ENCODE measurements at regions not wholly inside any gene's neighbourhood (a gene's known extent, or its start where the extent isn't known, plus 50 kb on each side); places are given as distances from the start of the nearest gene placed in this dataset.

DNA sequence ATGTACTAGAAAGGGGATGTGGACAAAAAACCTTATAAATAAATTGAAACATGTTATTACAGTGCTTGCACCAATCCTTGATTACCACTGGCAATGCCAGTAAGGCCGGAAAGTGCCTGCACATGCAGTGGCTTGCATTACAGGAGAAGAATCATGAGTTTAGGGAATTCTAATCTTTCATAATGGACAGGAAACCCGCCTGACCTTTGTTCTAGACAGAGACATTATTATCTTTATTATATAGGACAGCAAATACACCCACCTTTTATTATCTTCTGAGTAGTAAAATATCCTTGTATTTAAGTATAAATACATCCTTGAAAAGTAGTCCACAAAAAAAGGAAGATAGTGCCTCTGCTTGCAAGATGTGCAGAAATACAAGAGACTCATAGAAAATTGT lies 379.9 kb upstream of the LCORL start:
- no peak for DNase-seq

DNA sequence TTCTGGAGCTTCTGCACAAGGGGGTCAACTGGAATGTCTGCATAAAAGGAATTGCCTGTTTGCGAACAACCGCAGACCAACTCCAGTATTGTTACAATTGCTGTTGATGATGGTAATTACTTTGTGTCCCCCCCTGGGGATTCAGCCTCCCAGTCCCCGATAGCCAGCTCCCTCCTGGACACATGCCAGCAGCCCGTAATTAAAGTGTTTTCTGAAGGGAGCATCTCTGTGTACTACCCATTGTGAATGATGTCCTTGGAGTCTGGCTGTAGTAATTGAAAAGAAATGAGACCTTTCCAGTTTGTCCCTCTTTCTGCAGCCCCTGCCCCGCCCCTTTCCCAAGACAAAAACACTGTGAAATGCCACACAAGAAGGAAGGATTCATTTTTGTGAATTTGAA lies 377.1 kb upstream of the LCORL start:
- no peak for DNase-seq

DNA sequence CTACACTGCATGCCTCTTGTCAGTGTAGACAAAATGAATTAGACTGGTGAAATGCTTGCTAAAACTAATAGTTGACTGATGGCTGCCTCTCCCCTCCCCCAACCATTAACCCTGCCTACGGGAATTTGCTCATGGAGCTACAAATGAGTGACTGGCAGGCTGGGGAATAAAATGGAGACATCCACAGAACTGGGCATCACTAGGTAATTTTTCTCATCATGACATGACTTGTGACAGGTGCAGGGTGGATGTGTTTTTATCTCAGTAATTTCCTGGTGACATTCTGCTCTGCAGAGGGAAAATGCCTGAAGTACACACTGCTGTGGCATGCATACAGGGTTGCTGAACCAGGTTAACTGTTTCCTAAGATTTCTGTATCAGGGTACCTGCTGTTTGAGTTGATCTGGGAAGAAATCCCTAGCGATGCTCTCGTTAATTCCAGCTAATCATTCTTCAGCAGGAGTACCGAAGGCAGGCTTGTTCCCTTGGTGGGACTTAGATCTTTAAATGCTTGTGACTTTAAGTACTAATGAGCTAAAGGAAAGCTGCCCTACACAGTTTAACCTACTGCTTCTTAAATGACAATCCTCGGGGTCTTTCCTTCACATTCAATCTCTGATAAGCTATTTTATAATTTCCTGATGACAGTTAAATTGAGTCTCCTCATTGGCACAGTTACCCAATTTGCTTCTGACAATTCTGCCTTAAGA lies 376.3 kb upstream of the LCORL start:
- no peak for DNase-seq

DNA sequence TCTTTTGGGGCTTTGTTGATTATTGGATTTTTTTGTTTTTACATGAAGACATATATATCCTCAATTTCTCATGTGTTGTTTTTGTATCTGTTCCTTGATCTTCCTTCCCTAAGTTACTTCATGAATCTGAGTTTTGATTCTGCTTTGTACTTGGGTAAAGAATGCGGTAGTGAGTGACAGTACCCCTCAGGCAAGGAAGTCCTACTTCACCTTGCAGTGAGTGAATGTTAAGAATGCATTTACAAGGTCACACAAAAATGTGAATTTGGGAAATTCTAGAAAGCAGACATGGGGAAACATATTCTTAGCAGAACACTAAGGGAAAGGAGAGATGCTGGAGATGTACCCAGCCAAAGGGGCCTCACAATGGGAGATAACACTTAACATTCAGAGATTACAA lies 373.1 kb upstream of the LCORL start:
- DNase-seq: no peak

DNA sequence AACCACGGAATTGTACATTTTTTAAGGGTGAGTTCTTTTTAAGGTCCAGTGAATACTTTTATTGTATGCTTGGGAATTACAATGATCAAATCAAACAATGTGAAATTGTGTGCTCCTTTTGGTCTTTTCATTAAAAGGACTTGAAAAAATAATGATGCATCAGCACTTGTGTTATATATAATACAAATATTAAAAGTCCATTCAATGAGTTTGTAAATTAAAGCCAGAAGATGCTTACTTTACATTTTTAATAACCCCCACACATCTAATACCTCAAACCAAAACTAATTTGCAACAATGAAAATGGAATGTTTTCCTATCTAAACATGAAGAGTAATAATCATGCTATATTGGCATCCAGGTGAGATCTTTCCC lies 369.8 kb upstream of the LCORL start:
- DNase-seq: no peak

DNA sequence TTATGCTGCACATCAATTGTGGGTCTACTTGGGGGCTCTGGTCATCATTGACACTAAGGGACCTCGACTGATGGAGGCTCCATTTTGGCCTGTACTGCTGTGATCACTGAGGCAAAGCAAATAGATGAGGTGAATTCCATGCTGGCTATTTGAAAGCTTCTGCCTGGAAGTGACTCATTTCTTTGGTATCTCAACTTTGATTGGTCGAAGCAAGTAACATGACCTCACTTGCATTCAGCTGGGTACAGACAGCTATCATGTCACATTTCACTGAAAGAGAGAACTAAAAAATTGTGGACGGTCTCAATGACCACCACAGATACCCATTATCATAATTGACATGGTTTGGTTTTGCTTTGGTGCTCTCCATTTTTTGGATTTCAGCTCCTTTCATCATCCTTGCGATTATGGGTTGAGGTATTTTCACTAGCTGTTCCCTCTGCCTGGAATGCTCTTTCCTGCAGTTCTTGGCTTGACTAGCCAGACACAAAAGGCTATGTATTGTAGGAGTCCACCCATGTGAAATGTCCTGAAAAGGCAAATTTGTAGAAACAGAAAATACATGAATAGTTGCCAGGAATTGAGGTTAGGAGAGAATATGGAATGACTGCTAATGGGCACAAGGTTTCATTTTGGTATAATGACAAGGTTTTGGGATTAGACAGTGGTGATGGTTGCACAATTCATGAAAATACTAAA lies 369.2 kb upstream of the LCORL start:
- DNase-seq: no peak

DNA sequence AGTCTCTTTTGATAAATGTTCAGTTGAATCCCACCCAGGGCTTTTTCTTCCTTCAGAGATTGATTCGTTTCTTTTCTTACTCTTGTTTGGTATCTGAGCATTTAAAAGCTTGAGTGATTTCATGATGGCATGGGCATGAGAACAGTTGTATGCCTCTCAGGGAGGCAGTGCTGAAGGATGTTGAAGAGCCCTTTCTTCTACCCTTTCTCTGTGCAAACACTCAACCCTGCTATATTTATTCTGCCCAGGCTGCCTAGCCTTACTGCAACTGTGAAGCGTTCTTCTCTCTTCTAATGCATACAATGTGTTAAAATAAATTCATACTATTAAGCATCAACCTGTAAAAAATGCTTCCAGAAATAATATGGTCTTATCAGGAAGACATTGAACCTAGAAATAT lies 367.6 kb upstream of the LCORL start:
- no peak for DNase-seq

DNA sequence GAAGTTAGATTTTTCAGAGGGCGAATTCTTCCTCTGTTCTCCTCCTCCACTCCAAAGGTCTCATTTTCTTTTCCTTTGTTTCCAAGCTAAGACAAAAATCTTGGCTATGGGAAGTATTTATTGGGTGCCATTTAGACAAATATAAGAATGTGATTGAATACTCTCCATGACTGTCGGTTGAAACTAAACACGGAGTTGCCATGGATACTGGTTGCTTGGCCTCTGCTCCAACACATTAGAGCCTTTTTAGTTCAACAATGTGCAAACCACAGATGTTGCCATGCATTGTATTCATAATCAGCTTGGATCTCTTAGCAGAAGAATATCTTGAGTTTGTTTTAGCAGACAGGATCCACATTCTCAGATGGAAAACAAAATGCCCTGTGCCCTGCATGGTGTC lies 366.5 kb upstream of the LCORL start:
- no peak for DNase-seq

DNA sequence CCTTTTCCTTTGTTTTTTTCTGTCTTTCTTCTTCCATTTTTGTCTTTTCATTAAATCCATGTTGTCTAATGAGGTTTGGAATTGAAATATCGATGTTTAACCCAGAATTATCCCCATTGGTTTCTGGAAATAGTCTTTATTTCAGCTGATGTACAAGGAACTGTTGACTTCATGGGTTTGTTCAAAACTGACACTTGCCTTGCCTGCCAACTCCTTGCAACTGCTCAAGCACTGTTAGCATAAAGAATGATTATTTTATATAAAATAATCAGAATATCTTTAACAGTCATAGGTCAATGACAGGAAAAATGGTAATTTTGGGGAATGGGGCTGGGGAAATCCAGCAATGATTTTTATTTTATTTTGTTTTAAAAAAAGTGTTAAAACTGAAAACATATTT lies 359.6 kb upstream of the LCORL start:
- DNase-seq: no peak

DNA sequence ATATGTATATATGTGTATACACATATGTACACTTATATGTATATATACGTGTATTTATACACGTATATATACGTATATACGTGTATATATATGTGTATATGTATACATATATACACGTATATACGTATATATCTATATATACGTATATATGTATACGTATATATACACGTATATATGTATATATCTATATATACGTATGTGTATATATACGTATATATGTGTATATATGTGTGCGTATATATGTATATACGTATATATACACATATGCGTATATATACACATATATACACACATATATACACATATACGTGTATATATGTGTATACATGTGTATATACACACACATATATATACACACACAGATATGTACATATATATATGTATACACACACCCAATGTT lies 348.0 kb upstream of the LCORL start:
- DNase-seq: no peak

DNA sequence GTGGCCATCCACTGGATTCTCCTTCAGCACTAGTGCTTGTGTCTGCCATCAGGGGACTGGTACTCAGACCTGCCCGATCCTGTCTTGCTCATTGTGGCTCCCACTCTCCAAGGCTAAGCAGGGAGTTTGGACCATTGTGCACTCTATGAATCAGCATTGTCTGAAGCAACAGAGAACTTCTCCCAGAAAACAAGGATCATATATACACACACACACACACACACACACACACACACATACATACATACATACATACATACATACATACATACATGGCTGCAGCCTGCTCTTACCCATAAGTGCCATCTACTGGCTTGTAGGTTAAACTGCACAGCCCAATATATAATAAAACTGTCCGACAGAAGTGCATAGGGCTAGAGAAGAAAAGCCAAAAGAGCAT lies 345.3 kb upstream of the LCORL start:
- DNase-seq: no peak

DNA sequence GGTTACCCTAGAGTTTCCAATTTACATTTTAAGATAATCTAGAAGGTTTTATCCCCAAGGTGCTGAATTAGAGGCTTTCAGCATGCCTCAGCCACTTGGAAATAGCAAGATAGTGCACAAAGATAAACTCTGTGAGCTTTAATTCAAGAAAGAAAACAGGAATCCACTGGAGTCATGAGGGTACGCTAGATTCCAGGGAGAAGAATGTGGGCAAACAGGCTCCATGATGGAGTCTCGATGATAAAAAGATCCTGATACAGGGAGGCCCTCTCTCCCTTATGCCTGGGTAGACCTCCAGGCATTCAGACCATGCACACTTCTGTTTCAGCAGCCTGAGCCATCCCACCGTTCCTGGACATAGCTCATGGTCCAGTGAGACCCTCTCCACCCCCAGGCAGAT lies 344.6 kb upstream of the LCORL start:
- DNase-seq: no peak

DNA sequence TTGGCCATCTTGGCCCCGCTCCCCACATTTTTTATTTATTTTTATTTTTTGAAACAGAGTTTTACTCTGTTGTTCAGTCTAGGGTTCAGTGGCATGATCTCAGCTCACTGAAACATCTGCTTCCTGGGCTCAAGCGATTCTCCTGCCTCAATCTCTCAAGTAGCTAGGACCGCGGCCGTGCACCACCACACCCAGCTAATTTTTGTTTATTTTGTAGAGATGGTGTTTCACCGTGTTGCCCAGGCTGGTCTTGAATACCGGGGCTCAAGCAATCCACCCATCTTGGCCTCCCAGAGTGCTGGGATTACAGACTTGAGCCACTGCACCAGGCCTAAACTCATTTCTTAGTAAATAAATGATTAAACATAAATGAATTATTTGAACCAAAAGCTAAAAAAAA lies 322.0 kb upstream of the LCORL start:
- DNase-seq: no peak

DNA sequence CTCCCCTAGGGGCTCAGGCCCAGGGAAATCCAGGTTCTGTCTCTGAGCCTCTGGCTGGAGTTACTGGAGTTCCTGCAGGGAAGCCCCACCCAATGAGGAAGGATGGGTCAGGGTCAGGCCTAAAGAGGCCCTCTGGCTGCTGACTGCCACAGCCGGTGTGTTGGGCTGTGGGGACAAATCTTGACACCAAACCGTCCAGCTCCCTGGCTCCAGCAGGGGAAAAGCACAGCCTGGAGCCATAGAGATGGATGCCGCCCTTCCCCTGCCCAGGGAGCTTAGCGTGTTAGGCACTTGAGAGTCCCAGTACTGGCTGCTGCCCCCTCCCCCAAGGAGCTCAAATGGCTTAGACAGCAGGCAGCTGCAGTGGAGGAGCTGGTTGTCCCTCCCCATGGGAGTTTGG lies 321.3 kb upstream of the LCORL start:
- no peak for DNase-seq

DNA sequence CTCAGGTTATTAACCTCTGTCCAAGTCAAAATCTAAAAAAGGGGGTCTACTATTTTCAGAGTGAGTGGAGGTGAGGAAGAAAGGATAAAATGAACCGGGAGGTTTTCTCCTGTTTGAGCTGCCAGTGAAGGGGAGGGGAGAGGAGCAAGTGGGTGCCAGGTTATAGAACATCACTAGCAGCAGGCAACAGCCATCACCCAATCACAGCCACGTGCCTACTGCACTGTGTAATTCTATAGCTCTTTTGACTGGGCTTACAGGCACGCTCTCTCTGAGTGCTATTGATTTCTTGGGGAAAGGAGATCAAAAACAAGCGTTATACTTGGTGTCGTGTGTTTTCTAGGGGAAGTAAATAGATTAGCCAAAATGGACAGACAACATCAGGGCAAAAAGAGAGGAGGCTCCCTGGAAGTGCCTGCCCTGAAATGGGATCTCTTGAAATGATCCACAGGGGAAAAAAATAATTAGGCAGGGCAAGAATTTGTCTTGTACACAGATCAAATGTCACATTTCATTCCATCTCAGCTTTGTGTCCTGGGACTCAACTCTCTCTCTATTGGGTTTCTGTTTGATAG lies 300.5 kb upstream of the LCORL start:
- DNase-seq: no peak

DNA sequence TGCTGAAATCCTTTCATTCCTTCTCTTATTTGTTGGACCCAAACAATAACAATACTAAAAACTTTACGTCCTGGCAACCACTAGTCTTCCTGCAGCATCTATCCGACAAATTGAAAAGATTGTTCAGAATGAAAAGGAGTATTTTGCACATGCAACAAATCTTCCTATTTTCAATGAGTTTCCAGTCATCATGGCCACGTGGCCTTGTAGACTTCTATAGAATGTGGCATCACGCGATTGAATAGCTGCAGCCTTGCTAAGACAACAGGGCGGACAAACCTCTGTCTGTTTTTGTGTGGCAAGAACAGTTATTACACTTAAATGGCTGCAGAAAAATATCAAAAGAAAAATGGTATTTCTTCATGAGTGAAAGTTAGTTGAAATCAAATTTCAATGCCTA lies 297.9 kb upstream of the LCORL start:
- no peak for DNase-seq

DNA sequence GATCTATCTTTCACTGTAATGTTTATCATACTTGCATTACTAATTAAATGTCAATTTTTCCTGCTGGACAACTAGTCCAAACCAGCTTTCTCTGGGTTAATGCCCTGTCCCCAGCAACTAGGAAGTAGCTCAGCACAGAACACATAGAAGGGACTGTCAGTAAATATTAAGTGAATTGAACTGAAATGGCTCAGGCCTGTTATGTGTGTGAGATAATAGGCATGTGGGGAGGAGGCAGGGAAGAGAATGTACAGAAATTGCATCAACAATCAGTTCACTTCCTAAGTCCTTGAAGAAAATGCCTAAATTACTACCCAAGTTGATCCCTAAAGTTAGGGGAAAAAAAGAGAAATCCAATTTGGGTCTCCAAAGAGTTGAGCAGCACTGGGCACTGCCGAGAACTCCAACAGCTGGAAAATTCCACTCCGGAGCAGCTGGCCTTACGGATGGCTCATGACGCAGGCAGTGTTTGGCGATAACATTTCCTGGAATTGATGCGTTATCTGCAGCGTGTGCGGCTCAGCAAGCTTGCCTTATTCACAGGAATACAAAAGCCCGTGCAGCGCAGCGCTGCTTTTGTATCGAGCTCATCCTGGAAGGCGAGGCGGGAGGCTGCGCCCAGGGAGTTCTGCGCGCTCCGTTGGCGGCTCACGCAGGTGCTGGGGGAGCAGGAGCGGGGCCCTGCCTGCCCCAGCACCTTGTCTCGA lies 297.3 kb upstream of the LCORL start:
- no peak for DNase-seq

DNA sequence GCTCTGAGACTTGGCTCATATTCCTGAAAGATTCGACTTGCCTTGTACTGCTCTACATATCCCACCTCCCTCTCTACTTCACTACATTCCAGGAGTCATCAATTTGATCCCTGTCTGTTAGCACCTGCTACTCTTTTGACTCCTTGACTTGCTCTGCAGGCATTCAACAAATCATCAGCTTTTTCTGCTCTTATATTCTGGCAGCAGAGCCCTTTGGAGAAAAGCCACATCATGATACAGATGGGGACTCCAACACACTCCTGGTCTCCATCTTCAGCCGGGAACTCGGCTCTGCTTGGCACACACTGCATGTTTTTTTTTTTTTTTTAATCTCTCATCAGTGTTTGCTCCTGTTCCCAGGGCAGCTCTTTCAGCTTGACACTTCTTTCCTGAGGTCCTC lies 293.2 kb upstream of the LCORL start:
- no peak for DNase-seq

DNA sequence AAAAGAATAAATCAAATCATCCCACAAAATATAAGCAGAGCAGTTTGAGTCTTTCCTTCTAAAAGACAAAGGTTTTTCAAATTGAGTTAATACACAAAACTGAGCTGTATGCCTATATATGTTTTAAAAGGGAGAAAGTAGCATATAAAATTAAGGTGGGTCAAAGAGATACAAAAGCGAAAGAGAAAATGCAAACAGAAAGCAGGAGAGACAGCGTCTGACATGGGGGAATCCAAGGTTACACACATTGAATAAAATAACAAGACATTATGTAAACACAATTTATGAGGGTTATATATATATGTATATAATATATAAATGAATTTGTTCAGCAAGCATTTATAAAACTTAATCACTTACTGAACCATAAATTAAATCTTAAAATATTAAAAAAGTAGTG lies 276.1 kb upstream of the LCORL start:
- no peak for DNase-seq

DNA sequence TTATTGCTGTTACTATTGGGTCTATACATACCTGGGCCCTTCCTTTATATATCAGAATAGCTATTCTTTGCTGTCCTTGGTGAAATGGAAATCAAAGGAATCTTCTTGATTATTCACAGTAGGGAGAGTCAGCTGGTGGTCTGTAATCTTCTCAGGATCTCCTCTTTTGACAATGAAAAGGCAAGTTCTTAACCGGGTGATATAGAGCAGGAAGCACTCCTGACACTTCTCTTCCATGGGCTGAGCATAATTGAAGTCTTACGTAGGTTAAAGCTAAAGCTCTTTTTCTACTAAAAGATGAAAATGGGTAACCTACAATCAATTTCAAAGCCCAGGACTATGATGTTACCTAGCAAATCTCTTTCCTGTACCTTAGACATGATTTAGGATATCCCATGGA lies 274.9 kb upstream of the LCORL start:
- DNase-seq: no peak

DNA sequence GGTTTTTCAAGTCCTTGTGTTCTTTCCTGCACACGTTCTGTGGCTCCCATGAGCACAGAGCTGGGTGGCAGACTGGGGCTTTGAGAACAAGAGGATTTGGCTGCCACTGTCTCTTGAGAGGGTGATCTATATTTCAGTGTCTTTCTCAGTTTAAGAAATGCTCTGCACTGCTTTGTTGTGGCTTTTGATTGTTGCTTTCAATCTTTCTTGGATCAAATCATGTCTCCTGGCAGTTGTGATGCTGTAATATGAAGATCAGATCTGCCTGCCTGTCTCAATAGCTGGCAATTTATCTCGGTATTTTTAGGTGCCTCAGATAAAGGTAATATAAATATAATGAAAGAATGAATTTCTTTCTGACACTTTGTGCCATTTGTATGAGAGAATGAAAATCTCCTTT lies 273.3 kb upstream of the LCORL start:
- DNase-seq: no peak

DNA sequence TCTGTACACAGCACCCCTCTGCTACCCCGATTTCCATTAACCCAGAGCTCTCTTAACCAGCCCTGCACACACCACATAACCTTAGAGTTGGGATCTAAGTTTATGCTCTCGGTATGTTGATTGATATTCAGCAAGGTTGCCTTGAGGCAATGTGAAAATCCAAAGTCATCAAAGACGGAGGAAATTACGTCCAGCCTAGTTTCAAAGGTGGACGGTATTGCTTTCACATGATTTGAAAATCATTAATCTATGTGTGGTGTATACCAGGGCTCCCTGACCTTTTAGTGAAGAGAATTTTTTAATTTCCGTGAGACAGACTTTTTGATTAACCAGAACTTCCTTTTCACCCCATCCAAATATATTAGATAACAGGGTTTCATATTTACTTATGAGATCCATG lies 272.5 kb upstream of the LCORL start:
- no peak for DNase-seq

DNA sequence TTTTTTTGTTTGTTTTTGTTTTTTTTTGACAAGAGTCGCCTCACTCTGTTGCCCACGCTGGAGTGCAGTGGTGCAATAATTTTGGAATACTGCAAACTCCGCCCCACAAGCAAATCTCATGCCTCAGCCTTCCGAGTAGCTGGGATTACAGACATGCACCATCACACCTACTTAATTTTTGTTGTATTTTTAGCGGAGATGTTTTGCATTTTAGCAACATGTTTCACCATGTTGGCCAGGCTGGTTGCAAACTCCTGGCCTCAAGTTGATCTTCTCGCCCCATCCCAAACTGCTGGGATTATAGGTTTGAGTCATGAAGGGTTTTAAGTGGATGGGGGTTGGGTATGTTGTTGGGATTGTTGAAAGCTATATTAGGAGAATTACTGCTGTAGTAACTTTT lies 270.9 kb upstream of the LCORL start:
- DNase-seq: no peak

DNA sequence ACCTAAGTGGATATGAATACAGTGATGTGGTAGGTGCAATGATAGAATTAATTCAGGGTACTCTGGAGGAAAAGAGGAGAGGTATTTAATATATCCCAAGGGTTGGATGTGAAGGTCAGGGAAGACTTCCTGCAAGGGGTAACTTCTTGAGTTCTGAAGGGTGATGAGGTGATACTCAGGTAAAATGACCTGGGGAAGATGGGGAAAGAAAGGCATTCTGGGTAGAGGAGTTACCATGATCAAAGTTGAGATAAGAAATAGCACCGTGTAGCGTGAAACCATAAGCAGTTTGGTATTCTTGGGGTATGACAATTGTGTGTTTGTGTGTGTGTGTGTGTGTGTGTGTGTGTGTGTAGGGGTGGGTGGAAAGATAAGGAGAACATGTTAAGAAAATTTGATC lies 270.4 kb upstream of the LCORL start:
- no peak for DNase-seq

All from stimulated activated naive CD4-positive, alpha-beta T cell treated with Interleukin-2 at 50 U/mL for 16 hours (primary cell).